Prostate gland (tissue), 2 donors: ENCODE measurements at regions not wholly inside any gene's neighbourhood (a gene's known extent, or its start where the extent isn't known, plus 50 kb on each side); places are given as distances from the start of the nearest gene placed in this dataset.

Experiments used
- DNase-seq: peaks from one replicate; pipeline ENCODE4 v3.0.0-alpha.2; 2019; ENCODE audit warnings: low spot score
- H3K27ac ChIP-seq, 2 donors: fragments of 200-600 bp; sonication (generic); 2 replicates each; pipeline ENCODE4 v1.5.1; 2017 to 2019
- H3K27me3 ChIP-seq: fragments of 200-600 bp; sonication (generic); replicated peaks from 2 replicates; pipeline ENCODE4 v1.5.1; 2019; ENCODE audit not compliant: insufficient read depth
- H3K36me3 ChIP-seq, 2 donors: fragments of 200-600 bp; sonication (generic); 1 replicate in 1 of 2; 2 replicates in 1 of 2; pipeline versions ENCODE4 v1.5.1 to v1.8.1; 2017 to 2019
- H3K4me1 ChIP-seq: fragments of 200-600 bp; sonication (generic); replicated peaks from 2 replicates; pipeline ENCODE4 v1.5.1; 2019
- H3K4me3 ChIP-seq, 2 donors: fragments of 200-600 bp; sonication (generic); 2 replicates each; pipeline ENCODE4 v1.5.1; 2017 to 2019
- H3K9me3 ChIP-seq: fragments of 200-600 bp; sonication (generic); 2 replicates; pipeline ENCODE4 v1.5.1; 2017
- POLR2A ChIP-seq: fragments of 450-650 bp; IDR thresholded peaks from one replicate; pipeline ENCODE4 v1.6.1; 2016; ENCODE audit warnings: antibody characterized with exemption, mild to moderate bottlenecking
- POLR2AphosphoS5 ChIP-seq: sonication (generic); formaldehyde crosslinking; IDR thresholded peaks from one replicate; pipeline ENCODE4 v1.6.1; 2017; ENCODE audit warnings: antibody characterized with exemption
- whole genome bisulfite sequencing: methylation state at CpG from one replicate; pipeline ENCODE4 v1.1.5; 2018; 5-methylcytosine and 5-hydroxymethylcytosine counted together
- intact Hi-C: fragments of 100-400 bp; cut with DNase I; formaldehyde crosslinking; loops from one replicate; pipeline ENCODE4 v1.14.2; 2022
- TF ChIP-seq, protein P1 (sequence below), 4 experiments: fragments of 200-600 bp in 2 of 4; fragments of 450-650 bp in 2 of 4; sonication (generic) in 2 of 4; IDR thresholded peaks; 1 replicate in 3 of 4; 2 replicates in 1 of 4; pipeline ENCODE4 v1.5.1; 2016 to 2019; ENCODE audit warnings: antibody characterized with exemption in 4 of 4, mild to moderate bottlenecking in 2 of 4, moderate library complexity in 2 of 4

DNA sequence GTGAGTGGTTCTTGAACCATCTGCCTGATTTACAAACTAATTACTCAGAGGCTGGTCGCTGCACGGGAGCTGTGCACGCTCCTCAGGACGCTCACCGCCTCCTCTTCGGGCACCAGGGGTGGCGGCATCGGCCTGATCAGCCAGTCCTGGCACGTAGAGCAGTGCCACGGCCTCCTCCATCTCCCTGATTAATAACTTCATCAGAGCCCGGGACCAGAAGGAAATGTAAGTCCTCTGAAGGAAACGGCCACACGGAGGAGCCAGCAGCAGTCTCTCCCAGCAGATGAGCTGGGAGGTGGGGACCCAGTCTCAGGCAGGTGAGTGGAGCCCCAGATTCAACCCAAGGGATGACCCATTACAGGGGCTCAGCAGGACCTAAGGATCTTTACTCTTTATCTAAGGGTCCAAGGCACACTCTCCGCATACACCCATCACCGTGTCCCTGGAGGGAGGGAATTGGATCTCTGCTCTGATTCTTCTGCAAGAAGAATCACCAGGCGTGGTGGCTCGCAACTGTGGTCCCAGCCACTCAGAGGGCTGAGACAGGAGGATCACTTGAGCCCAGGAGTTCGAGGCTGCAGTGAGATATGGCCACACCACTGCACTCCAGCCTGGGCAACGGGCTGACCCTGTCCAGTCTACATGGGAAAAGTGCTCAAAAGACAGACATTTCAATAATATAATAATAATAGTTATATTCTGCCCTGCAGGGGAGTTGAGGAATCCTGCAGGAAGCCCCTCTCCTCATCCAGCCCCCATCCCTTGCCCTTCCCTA is 366.5 kb downstream of the SEC14L1 start:
- Histone ChIP-seq H3K36me3 (no peaks in the 10 kb centered on the region), H3K4me1 (no peaks in the 10 kb centered on the region), H3K9me3 (no peaks in the 10 kb centered on the region), H3K4me3 (no peak overlapping the region), H3K27me3 (no peaks in the 10 kb centered on the region), H3K27ac (no peak overlapping the region)
- TF ChIP-seq, protein P1, sequence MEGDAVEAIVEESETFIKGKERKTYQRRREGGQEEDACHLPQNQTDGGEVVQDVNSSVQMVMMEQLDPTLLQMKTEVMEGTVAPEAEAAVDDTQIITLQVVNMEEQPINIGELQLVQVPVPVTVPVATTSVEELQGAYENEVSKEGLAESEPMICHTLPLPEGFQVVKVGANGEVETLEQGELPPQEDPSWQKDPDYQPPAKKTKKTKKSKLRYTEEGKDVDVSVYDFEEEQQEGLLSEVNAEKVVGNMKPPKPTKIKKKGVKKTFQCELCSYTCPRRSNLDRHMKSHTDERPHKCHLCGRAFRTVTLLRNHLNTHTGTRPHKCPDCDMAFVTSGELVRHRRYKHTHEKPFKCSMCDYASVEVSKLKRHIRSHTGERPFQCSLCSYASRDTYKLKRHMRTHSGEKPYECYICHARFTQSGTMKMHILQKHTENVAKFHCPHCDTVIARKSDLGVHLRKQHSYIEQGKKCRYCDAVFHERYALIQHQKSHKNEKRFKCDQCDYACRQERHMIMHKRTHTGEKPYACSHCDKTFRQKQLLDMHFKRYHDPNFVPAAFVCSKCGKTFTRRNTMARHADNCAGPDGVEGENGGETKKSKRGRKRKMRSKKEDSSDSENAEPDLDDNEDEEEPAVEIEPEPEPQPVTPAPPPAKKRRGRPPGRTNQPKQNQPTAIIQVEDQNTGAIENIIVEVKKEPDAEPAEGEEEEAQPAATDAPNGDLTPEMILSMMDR (IDR thresholded peaks at IDR 0.05), result no peak
- TF ChIP-seq POLR2A (no peak), POLR2AphosphoS5 (no peak)
- intact Hi-C loops, result no loop called here
- WGBS, result 62% methylated on average over 19 of the region's 19 CpGs
- DNase-seq, result no peak

DNA sequence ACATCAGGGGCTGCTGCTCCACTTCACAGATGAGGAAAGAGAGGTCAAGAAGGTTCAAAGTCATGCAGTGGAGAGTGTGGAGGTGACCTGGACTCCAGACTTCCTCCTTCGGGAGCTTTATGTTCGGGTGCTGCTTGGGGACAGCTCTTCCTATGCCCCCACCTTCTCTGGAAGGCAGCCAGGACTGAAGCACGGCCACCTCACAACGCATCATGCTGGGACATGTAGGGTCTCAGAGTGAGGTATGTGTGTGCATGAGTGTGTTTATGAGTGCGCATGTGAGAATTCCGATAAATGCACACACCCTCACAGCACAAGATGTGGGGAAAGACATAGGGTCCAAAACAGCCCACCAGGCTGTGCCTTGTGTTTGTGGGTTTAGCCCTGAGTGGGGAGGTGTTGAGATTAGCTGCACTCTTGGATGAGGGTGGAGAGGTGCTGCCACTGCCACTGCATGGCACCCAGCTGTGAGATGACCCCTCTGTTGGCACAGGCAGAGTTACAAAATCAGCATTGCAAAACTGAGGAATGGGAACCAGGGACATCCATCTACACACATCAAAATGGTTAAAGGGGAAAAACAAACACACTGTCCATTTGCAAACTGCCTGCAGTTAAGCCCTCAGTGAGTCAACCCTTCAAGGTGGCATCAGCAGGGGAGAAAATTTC is 367.4 kb downstream of the SEC14L1 start:
- Histone ChIP-seq H3K4me3 (no peak overlapping the region), H3K27me3 (no peaks in the 10 kb centered on the region), H3K36me3 (no peaks in the 10 kb centered on the region), H3K9me3 (no peaks in the 10 kb centered on the region), H3K27ac (no peak overlapping the region), H3K4me1 (no peaks in the 10 kb centered on the region)
- intact Hi-C loops, result no loop called here
- no peak for DNase-seq
- TF ChIP-seq POLR2AphosphoS5, result no peak
- no peak for TF ChIP-seq POLR2A
- TF ChIP-seq, protein P1 (IDR thresholded peaks at IDR 0.05), result no peak
- 35% methylated on average over 6 of the region's 6 CpGs for WGBS

DNA sequence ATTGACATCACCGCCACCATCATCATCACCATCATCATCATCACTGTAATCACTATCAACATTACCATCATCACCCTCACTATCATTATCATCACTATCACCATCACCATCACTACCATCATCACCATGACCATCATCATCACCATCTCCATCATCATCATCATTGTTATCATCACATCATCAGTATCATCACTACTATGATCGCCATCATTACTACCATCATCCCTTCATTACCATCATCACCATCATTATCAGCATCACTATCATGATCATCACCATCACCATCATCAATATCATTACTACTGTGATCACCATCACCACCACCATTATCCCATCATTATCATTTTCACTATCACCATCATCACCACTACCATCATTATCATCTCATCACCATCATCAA is 368.3 kb downstream of the SEC14L1 start:
- intact Hi-C loops, result no loop called here
- no peaks in the 10 kb centered on the region for H3K27me3 ChIP-seq
- H3K4me1 ChIP-seq, result no peaks in the 10 kb centered on the region
- H3K9me3 ChIP-seq, result no peaks in the 10 kb centered on the region
- no peak overlapping the region for H3K4me3 ChIP-seq
- H3K36me3 ChIP-seq, result no peaks in the 10 kb centered on the region
- H3K27ac ChIP-seq, result no peak overlapping the region
- DNase-seq, result no peak
- 100% methylated on average over 2 of the region's 2 CpGs for WGBS
- TF ChIP-seq POLR2AphosphoS5 (no peak), POLR2A (no peak)
- TF ChIP-seq, protein P1 (IDR thresholded peaks at IDR 0.05), result no peak

DNA sequence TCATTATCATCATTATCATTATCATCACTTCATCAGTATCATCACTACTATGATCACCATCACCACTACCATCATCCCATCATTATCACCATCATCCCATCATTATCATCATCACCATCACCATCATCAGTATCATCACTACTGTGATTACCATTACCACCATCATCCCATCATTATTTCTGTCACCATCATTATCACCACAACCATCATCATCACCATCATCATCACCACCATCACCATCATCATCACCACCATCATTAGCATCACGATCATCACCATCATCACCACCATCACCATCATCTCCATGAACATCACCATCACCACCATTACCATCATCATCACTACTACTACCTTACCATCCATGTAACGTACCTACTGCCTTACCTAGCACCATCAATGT is 368.8 kb downstream of the SEC14L1 start:
- DNase-seq, result no peak
- Histone ChIP-seq H3K4me1 (no peaks in the 10 kb centered on the region), H3K36me3 (no peaks in the 10 kb centered on the region), H3K4me3 (no peak overlapping the region), H3K9me3 (no peaks in the 10 kb centered on the region), H3K27ac (no peak overlapping the region), H3K27me3 (no peaks in the 10 kb centered on the region)
- 100% methylated on average over 2 of the region's 2 CpGs for WGBS
- intact Hi-C loops, result no loop called here
- TF ChIP-seq, protein P1 (IDR thresholded peaks at IDR 0.05), result no peak
- TF ChIP-seq POLR2AphosphoS5 (no peak), POLR2A (no peak)
